ENCODE measurements at regions not wholly inside any gene's neighbourhood (a gene's known extent, or its start where the extent isn't known, plus 50 kb on each side); places are given as distances from the start of the nearest gene placed in this dataset.

- TF ChIP-seq, protein P1, sequence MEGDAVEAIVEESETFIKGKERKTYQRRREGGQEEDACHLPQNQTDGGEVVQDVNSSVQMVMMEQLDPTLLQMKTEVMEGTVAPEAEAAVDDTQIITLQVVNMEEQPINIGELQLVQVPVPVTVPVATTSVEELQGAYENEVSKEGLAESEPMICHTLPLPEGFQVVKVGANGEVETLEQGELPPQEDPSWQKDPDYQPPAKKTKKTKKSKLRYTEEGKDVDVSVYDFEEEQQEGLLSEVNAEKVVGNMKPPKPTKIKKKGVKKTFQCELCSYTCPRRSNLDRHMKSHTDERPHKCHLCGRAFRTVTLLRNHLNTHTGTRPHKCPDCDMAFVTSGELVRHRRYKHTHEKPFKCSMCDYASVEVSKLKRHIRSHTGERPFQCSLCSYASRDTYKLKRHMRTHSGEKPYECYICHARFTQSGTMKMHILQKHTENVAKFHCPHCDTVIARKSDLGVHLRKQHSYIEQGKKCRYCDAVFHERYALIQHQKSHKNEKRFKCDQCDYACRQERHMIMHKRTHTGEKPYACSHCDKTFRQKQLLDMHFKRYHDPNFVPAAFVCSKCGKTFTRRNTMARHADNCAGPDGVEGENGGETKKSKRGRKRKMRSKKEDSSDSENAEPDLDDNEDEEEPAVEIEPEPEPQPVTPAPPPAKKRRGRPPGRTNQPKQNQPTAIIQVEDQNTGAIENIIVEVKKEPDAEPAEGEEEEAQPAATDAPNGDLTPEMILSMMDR (IDR thresholded peaks at IDR 0.05), result no peak
- Histone ChIP-seq H3K27ac (no peak overlapping the region), H3K9me3 (no peaks in the 10 kb centered on the region), H3K36me3 (no peaks in the 10 kb centered on the region), H3K4me1 (ENCODE audit: control insufficient read depth in 1 of 2, insufficient read depth in 1 of 2, low read depth in 1 of 2, low read length in 1 of 2) (no peaks in the 10 kb centered on the region), H3K27me3 (peaks cover 86% of the 10 kb centered on the region), H3K4me3 (ENCODE audit: low read depth in 1 of 2, low read length in 1 of 2) (no peak overlapping the region)
These were observed 239.9 kb downstream of the PAX3 start for GRCh38 chr2:222058819-222059445.

DNA sequence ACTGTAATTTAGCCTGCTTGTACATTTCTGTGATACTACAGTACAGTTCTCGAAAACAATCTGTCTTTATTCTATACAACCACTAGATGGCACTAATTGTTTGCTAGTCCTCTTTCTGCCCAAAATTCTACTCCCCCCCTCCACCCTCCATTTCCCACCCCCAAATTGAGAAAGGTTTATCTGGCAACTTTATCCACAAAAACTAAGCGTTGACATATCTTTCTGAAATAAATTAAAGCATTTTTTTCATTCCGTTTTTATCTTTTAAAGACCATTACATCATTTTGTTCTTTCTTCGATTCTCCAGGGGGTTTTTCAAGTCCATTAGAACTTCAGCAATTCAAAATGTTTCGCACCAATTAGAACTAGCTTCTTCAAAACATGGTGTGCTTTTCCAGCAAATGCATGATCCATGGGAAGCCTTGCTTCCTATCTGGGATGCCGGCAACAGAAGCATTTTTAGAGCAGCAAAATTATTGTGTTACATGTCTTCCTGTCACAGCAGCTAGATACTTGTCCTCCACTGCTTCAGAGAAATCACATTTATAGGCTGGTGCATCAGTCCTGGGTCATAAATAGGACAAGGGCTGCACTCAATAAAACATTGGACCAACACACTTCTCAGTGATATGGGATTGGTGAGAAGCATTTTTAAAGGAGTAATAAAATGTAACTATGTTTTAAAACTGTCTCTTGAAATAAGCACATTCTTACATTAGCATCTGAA, 241.3 kb downstream of the PAX3 start:
- Histone ChIP-seq H3K36me3 (no peaks in the 10 kb centered on the region), H3K4me1 (ENCODE audit: control insufficient read depth in 1 of 2, insufficient read depth in 1 of 2, low read depth in 1 of 2, low read length in 1 of 2) (no peaks in the 10 kb centered on the region), H3K9me3 (no peaks in the 10 kb centered on the region), H3K4me3 (ENCODE audit: low read depth in 1 of 2, low read length in 1 of 2) (no peak overlapping the region), H3K27ac (no peak overlapping the region), H3K27me3 (peaks cover 95% of the 10 kb centered on the region)
- TF ChIP-seq, protein P1 (IDR thresholded peaks at IDR 0.05), result no peak

- peaks cover 76% of the 10 kb centered on the region for H3K27me3 ChIP-seq
- no peaks in the 10 kb centered on the region for H3K36me3 ChIP-seq
These were observed 243.5 kb downstream of the PAX3 start for GRCh38 chr2:222055328-222055727.

DNA sequence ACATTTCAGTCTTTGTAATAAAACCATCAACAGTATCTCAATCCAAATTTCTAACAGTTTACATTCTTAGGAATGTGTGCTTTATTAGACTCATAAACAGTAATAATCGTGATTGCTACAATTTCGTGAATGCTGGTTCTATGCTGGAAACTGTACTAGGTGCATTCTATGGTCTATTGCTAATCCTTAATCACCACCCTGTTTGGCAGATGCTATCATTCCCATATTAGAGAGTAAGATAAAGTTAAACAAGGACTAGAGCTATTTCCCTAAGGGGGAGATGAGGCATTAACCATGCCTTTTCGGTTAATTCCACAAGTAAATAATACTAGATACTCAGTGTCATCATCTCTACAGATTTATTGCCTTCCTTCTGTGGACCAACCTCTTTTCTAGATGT, 244.0 kb downstream of the PAX3 start:
- H3K27me3 ChIP-seq, result peaks cover 71% of the 10 kb centered on the region
- no peak overlapping the region for H3K27ac ChIP-seq
- TF ChIP-seq, protein P1 (IDR thresholded peaks at IDR 0.05), result no peak
- H3K4me3 ChIP-seq (ENCODE audit: low read depth in 1 of 2, low read length in 1 of 2), result no peak overlapping the region
- no peaks in the 10 kb centered on the region for H3K4me1 ChIP-seq (ENCODE audit: control insufficient read depth in 1 of 2, insufficient read depth in 1 of 2, low read depth in 1 of 2, low read length in 1 of 2)
- no peaks in the 10 kb centered on the region for H3K9me3 ChIP-seq
- no peaks in the 10 kb centered on the region for H3K36me3 ChIP-seq

More at GRCh38 chr2:222055328-222055727, 243.5 kb downstream of the PAX3 start:
- H3K4me3 ChIP-seq (ENCODE audit: low read depth in 1 of 2, low read length in 1 of 2), result no peak overlapping the region
- TF ChIP-seq, protein P1 (IDR thresholded peaks at IDR 0.05), result no peak
- no peaks in the 10 kb centered on the region for H3K9me3 ChIP-seq
- no peak overlapping the region for H3K27ac ChIP-seq
- H3K4me1 ChIP-seq (ENCODE audit: control insufficient read depth in 1 of 2, insufficient read depth in 1 of 2, low read depth in 1 of 2, low read length in 1 of 2), result no peaks in the 10 kb centered on the region

DNA sequence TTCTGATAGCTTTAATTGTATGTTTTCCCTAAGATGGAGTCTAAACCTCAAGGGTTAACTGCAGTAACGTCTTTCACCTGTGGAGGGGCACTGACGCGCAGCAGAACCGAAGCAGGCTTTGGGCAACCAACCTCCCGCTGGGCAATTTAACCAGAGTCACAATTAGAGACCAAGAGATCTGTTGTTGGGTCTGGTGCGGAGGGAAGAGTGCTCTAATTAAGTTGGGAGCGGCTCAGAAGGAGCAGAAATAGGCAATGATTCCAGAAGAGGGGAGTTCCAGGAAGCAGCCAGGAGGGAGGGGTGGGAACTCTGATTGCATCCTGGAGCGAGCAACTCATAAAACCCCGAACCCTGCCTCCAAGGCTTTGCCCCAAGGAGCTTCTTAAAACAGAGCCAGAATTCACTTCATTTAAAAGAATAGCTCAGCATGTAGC, 245.8 kb downstream of the PAX3 start:
- TF ChIP-seq, protein P1 (IDR thresholded peaks at IDR 0.05), result no peak
- Histone ChIP-seq H3K9me3 (no peaks in the 10 kb centered on the region), H3K27ac (no peak overlapping the region), H3K36me3 (no peaks in the 10 kb centered on the region), H3K27me3 (peaks cover 60% of the 10 kb centered on the region), H3K4me3 (ENCODE audit: low read depth in 1 of 2, low read length in 1 of 2) (no peak overlapping the region), H3K4me1 (ENCODE audit: control insufficient read depth in 1 of 2, insufficient read depth in 1 of 2, low read depth in 1 of 2, low read length in 1 of 2) (no peaks in the 10 kb centered on the region)

Data from neutrophil (primary cell).